MM.1S (cell line): ENCODE measurements at regions not wholly inside any gene's neighbourhood (a gene's known extent, or its start where the extent isn't known, plus 50 kb on each side); places are given as distances from the start of the nearest gene placed in this dataset.

Experiments used
- CTCF ChIP-seq: fragments of 300-600 bp; sonication (generic); IDR thresholded peaks from 2 replicates; pipeline ENCODE4 v1.5.1; 2016; ENCODE audit warnings: antibody characterized with exemption, low read length, mixed read lengths
- EZH2 ChIP-seq: fragments of 300-600 bp; sonication (generic); optimal IDR thresholded peaks from 2 replicates; pipeline ENCODE3; 2017; ENCODE audit warnings: low read depth, mild to moderate bottlenecking, antibody characterized with exemption, low read length, mixed read lengths

DNA sequence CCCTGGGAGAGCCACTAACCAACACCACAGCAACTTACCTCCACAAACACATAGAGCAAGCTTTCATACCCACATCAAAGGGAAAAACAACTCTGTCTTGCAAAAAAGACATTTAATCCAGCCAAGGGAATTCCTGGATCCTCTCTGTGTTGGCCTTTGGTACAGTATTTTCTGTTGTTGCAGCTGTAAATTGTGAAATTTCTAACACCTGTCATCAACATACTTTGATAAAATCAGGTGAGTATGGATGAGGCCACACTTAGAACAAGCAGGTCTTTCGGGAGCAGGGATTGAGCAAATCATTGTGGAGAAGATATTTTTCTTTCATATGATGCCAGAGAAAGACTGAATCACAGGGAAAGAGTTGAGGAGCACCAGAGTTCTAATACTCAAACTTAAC, 89.3 kb downstream of the SPTSSA start:
- TF ChIP-seq CTCF (no peak), EZH2 (no peak)
